ENCODE measurements at regions not wholly inside any gene's neighbourhood (a gene's known extent, or its start where the extent isn't known, plus 50 kb on each side); places are given as distances from the start of the nearest gene placed in this dataset.

DNA sequence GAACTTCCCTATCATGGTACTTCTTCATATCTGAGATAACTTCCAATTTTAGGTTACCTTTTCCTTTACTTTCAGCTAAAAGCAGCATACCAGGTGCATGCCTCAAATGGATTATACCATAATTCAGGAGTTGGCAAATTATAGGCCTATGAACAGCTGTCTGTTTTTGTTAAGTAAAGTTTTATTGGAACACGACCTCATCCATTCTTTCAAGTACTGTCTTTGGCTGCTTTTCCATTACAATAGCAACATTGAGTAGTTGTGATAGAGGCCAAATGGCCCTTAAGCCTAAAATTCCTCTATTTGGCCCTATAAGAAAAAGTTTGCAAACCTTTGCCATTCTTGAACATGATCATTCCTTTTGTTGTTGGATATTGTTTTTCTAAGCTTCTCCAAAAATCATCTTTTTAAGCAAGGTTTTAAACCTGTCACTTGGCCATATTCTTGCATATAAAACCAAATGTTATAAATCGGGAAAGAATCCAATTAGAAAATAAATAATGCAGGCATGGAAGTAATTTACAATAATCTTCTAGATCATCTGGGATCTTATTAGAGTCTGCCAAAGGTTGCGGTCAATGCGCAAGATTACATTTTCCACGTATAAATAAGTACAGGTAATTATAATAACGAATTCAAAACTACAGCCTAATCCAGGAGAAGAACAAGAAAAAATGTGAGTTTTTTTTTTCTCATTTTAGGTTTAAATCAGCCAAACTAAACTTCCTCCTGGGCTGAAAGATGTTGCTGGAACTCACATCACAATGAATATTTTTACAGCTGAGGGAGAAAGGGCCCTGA is 226.5 kb upstream of the ANKRD55 start:
- no peak for DNase-seq (ENCODE audit: low read depth in 2 of 2)

DNA sequence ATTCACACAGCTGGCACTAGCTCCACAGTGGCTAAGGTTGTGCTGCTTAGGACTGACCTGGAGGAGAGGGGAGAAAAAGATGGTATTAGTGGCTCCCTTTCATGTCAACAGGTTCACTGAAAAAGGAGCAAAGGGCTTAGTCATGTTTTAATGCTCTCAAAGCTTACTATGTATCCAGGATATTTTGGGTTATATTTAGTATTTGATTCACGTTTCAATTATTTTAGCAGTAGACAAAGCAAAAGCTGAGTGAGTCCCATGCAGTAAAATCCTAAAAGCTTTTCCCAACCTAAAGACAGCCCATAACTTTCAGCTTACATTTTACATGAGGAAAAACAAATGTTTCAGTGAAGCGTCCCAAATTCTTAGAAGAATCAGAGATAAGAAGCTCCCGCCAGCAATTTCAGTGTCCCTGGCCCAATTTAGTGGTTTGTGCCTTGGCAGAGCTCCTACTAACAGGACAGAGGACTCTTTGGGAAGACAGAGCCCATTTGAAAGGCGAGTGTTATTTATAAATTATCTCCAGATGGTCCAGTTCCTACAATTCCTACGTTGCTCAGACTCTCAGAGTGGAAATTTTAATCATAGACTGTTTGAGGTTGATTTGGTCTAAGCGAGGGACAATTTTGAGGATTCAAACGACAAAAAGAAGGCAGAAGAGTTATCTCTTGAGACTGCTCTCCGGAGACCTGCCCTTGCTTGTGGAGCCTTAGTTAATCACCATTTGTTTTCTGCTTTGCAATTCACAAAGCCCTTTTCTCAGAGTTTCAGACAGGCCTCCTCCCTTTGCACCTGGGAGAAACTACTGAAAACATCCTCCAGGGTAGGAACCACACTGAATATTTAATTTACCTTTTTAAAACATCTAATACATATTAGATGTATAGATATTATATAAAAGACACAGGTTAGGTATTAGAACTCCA is 225.0 kb upstream of the ANKRD55 start:
- DNase-seq (ENCODE audit: low read depth in 2 of 2) = no peak

DNA sequence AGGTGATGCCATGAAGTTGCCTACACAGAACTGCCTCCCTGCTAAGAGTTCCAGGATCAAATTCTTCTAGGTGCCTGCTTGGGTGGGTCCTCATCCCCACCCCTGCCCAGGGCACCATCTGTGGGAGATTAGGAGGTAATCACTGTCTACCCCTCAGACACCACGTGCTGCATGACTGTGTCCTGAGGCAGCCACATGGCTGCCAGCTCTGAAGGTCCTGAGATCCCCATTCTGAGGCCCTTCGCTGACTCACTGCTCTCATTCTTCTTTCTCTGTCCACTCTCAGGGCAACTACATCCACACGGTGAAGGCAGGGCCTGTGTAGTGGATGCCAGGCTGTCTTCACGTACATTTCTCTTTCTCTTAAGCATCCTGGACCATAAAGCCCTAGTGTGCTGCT is 222.9 kb upstream of the ANKRD55 start:
- DNase-seq (ENCODE audit: low read depth in 2 of 2) = no peak

DNA sequence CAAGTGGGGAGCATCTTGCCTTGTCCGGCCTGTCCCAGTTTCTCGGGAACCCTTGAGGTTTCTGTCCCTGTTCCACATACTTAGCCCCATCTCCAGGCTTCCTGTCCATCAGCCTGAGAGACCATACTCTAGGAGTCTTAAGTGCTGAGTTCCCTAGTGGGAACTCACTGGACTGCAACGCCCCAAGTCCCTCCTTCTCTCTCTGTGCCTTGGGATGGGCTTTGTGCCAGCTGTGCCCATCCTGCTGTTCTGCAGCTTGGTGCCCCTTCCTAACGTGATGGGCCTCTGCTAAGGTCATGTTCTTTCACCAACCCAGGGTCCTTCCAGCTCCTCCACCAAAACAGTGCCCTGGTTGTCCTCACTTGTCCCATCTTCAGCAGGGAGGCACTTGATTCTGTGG is 222.3 kb upstream of the ANKRD55 start:
- no peak for DNase-seq (ENCODE audit: low read depth in 2 of 2)

DNA sequence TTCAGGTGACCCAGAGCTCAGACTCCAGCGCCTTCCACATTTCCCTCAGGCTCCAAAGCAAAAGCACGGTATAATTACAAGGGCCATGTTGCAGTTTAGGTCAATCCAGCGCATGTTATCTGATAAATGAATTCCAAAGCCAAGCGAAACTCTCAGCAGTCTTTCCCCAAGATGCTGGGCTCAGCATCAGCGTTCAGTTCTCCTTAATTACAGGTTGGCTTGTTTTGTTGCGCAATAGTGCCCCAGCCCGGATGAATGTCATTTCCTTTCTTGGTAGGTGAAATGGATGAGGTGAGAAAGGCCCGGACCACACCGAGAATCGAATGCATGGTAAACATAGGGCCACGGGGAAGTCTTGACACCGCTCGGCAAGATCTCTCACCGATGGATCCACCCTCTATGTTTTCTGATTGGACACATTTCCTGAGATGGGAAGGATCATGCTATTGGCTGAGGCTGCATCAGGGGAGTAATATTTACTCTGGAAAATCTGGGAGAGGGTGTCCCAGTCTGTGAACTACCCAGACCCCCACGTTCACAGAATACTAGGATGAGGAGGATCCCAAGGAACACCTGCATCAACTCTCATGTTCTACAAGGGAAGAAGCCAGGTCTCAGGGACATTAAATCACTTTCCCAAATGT is 221.2 kb upstream of the ANKRD55 start:
- no peak for DNase-seq (ENCODE audit: low read depth in 2 of 2)

DNA sequence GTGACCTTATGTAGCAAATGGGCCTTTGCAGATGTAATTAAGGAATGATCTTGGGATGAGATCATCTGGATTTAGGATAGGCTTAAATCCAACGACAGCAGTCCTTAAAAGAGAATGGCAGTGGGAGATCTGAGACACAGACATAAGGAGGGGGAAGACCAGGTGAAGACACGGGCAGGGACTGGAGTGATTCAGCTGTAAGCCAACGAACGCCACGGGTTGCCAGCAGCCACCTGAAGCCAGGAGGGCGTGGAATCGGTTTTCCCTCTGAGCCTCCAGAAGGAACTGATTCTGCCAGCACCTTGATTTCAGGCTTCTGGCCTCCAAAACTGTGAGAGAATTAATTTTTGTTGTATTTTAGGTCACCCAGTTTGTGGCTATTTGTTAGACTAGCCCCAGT is 218.6 kb upstream of the ANKRD55 start:
- no peak for DNase-seq (ENCODE audit: low read depth in 2 of 2)

DNA sequence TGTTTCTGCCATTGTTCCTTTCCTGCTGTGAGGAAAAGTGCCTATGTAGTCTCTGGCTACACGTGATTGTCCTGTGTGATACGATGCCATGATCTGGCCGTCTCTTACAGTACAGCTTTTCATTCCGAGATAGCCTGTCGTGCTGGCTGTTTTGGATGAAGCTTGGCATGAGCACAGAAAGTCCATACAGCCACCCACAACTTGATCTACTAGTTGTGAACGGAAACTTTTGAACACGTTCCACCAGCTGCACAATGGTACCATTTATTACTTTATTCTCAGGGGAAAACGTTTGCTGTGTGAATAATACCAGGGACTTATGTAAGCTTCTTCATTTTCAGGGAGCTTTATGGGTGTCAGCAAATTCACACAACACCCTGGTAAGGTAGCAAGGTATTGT is 217.6 kb upstream of the ANKRD55 start:
- no peak for DNase-seq (ENCODE audit: low read depth in 2 of 2)

DNA sequence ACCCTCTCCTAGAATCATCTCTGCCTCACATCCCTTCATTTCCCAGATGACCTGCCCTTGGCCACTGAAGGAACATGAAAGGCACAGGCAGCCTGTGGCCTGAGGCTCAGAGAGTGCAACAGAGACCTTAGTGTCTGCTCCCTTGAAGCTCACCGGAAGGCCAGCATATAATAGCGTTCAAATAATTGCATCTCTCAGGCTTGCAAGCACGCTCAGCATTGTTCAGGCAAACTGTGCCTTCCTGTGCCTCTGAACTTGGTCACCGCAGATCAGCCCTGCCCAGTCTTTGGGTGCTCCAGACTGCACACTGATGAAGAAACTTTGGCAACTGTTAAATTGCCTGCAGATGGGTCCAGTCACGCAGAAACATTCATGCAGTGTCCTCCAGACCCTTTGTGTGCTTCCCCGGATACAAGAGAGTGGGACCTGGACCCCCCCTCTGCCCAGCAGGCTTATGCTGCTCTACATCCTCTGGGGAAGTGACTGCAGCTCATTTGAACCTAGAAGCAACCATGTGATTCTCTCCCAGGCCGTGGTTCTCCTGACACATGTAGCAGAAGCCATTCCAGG is 216.0 kb upstream of the ANKRD55 start:
- no peak for DNase-seq (ENCODE audit: low read depth in 2 of 2)

DNA sequence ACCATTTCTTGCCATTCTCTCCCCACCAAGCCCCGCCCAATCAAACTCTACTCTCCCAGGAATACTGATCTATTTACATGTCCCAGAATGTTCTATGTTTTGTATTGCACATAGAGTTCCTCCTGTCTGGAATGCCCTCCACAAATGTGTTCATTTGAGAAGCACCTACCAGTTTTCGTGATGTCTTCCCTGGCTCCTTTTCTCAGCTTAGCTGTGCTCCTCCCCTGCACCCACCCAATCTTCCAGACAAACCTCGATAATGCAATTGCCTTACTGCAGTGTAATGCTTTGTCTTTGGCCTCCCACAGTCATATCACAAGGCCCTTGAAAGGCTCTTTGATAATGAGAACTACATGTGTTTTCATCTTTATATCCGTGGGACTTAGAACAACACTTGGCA is 214.5 kb upstream of the ANKRD55 start:
- no peak for DNase-seq (ENCODE audit: low read depth in 2 of 2)

DNA sequence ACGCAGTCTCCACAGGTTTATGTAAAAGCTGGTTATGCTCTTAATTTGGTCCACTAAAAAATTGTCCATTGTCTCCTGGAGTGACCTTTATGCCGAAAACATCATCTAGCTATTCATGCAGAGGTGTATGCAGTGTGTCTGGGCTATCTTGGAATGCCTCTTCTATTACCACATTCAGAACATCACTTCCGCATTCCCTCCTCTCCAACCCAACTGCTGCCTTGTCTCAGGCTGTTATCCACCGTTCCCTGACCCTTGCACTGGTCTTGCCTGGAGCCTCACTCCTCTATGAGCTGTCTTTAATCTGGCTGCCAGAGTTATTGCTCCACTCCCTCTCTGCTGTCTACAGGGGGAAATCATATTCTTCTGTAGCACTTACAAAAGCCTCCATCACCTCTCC is 214.1 kb upstream of the ANKRD55 start:
- no peak for DNase-seq (ENCODE audit: low read depth in 2 of 2)

DNA sequence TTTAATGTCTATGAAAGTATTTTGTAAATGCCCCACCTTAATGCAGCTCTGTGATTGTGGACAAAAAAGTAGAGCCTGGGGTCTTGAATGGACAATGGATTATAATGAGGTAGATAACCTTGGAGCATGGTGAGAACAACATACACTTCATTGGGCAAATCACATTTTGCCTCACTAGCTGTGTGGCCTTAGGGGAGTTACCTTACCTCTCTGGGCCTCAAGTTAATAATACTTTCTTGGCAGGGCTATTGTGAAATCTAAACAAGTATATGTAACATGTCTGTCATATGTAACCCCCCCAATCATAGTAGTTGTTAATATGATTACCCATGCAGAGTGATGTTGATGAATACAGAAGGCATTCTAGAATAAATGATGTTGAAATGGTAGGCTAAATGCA is 213.6 kb upstream of the ANKRD55 start:
- DNase-seq (ENCODE audit: low read depth in 2 of 2) = no peak

DNA sequence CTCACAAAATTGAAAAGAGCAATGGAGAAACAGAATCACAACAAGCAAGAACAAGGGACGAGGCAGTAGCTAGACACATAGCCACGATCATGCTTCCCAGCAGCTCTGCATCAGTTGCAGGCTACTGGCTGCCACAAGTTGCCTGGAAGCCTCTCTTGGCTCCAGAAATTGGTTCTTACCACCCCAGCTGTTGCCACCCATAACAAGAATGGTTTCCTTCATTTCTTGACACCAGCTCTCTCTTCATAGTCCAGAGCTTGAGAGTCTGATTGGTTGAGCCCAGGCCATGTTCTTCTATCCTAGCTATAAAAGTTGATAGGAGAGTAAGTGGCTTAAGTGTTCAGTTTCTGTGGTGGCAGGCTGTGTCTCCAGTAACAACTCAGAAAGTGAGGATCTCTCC is 210.7 kb upstream of the ANKRD55 start:
- no peak for DNase-seq (ENCODE audit: low read depth in 2 of 2)

DNA sequence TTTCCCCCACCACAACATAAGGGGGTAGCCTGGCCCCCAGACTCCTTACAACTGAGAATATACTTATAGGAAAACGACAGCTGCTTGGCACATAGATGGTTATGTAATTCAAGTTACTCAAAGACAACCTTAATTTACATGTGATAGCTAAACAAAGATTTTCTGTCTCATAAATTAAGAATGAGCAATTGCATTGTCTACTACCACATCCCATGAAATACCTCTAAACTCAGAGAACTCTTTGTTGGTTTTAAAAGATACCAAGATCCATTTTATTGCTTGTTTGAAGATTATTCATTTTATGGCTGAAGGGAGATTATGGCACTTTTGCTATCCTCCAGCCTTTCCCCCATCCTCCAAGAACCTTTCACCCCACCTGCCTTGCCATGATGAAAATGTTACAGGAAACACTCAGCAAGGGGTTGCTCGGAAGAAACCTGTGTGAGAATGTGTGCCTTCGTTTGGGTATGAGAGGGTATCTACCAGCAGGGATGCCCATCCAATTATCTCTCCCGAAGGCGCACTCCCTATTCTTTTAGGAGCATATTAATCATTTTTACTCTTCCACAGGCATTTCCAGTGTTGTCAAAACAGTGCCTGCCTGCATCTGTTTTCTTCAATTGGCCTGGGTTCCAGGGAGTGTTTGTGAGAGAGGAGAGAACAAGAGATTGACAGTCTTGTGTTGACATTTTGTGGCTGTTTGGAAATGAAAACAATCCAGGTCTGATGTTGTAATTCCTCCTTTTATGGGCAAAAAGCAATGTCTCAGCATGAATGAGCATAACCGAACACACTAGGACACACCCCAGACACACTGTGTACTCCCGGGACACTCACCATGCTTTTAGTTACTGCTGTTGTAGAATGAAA is 208.0 kb upstream of the ANKRD55 start:
- DNase-seq (ENCODE audit: low read depth in 2 of 2) = no peak

DNA sequence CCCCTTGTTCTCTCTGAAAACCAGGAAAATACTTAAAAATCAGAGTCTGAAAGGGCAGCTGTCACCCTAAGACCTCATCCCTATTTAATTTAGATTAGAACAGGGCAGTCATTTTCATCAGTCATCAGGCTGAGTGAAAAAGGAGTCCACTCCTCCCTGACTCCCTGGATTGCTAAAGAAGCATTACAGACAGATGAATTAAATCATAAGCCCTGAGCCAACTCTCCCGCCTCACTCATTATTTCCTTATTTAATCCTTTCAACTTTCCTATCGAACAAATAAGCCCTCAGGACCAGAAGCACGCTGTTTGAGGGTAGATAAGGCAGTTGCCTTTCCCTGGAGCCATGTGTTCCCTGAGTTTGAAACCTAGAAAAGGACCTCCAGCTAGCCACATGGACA is 201.9 kb upstream of the ANKRD55 start:
- DNase-seq (ENCODE audit: low read depth in 2 of 2) = no peak

DNA sequence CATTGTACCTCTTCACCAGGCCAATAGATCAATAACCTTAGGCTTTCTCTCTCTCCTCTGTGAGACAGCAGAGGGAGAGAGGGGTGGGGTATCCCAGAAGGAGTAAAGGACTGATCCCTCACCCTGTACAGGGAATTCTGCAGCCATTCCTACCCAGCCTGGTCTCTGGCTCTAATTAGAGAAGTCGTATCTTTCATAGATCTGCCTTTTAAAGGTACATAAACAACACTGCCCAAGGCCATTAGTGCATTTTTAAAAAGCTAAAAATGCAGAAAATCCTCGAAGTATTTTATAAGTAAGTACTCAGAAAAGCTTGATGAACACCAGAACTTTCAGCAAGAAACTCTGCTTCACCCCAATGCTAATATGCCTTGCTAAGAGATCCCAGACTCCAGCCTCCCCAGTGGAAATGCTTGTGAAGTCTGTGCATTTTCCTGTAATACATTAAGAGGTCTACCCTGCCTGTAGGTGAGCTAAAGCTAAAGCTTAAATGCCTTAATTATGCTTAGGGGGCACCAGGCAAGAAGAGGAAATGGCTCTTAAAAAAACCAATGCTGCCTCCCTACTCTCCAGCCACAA is 200.0 kb upstream of the ANKRD55 start:
- DNase-seq (ENCODE audit: low read depth in 2 of 2) = no peak

DNA sequence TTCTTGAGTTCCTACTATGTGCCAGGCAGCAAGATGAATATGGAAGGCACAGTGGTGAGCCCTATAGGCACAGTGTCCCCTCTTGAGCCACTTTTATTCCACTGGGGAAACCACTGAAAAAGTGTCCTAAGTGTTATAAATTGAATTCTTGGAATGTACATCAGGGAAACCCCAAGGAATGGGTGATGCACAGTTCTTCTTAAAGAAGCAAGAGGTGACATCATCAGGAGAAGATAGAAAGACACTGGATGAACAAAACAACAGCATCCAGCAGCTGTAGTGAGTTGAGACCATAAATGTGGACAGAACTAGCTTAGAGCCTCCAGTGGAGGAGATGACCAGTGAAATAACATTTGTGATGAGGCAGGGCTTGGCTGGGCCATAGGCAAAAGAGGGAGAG is 199.2 kb upstream of the ANKRD55 start:
- no peak for DNase-seq (ENCODE audit: low read depth in 2 of 2)

DNA sequence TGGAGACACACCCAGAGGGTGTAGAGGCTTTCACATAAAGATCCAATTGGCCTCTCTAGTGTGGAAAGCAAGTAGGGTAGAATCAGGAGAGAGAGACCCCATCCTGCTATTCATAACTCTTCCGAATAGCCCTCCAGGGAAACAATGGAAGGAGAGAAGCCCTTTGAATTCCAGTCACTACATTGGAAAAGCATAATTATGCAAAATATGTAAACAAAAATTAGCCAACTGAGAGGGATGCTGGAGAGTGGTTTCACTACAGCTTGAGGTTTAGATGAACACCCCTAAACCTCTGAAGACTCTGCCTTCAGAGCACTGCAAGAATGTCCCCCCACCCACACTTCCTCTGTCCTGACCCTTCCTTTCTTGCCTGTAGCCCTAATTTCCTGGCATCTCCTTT is 197.3 kb upstream of the ANKRD55 start:
- no peak for DNase-seq (ENCODE audit: low read depth in 2 of 2)

DNA sequence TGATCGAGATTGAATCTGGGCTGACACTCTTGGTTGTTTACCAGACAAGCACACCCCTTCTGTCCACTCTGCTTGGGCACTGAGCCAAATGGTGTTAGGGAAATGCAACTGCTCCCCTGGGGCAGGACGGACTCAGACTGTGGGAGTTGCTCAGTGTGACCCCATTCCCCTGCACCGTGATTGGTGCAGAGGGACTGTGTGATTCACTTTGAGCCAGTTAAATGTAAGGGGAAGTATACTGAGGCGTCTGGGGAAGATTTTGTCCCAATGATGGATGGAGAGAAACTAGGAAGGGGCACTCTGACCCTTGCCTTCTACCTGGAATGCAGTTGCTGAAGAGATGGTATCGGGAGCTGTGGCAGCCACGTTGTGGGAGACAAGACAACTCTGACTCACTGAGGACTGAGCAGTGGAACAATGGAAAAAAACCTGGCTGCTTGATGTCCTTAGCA is 196.0 kb upstream of the ANKRD55 start:
- no peak for DNase-seq (ENCODE audit: low read depth in 2 of 2)

DNA sequence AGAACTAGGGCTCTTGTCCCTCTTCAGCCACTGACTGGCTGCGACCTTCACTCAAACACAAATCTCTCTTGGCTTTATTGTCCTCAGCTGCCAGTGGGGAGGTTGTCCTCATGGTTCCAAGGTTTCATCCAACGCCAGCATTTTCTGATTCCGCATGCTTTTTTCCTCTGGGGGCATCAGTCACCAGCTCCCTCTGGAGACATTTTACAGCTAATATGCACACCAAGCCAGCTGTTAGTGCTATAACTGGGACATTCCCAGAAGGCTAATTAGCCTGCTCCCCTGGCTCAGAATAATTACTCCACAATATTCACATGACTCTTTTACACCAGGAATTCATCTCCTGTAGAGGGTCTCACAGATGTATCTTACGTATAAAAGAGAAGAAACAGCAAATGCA is 193.6 kb upstream of the ANKRD55 start:
- no peak for DNase-seq (ENCODE audit: low read depth in 2 of 2)

DNA sequence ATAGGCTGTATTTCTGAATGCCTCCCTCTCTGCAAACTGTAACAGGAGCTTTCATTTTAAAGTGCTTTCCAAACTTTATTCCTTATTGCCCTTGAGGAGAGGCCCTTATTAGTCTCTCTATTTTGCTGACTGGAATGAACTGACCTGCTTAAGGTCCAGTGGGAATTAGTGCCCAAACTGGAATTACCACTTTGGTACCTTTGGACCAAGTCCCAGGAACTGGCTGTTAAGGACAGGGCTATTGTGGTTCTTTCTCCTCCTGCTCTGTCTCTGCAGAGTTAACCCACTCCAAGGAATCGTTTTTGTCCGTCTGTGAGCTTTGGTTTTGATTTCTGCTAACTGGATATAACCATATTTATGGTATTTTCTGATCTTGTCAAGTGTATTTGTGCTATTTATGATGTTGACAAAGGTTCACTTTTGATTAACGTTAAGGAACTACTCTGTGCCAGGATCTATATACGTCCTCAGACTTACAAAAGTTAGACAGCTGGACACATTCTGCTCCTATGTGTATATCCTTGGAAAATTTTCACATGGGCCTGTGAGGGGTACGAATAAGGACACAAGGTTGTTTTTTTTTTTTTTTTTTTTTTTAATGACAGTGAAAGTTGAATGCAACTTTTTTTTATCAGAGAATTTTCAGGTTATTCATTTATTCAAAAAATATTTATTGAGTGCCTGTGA is 189.1 kb upstream of the ANKRD55 start:
- no peak for DNase-seq (ENCODE audit: low read depth in 2 of 2)
